PFSK-1 (cell line): ENCODE measurements at regions not wholly inside any gene's neighbourhood (a gene's known extent, or its start where the extent isn't known, plus 50 kb on each side); places are given as distances from the start of the nearest gene placed in this dataset.

Source experiments
- POLR2AphosphoS5 ChIP-seq: IDR thresholded peaks from 2 replicates; pipeline ENCODE4 v1.6.1; 2012; ENCODE audit warnings: low read depth, mild to moderate bottlenecking, control low read depth, low read length, moderate library complexity
- REST ChIP-seq, 2 experiments: IDR thresholded peaks; 2 replicates each; pipeline versions ENCODE4 v1.6.1 to v1.8.0; 2011 to 2012; ENCODE audit warnings: low read depth in 2 of 2, low read length in 2 of 2, control low read depth in 1 of 2, inconsistent platforms in 1 of 2, mild to moderate bottlenecking in 1 of 2, moderate library complexity in 1 of 2; ENCODE audit not compliant: insufficient read depth in 1 of 2
- SIN3A ChIP-seq: IDR thresholded peaks from 2 replicates; pipeline ENCODE4 v1.6.1; 2012; ENCODE audit warnings: mild to moderate bottlenecking, low read length, moderate library complexity, borderline replicate concordance; ENCODE audit not compliant: insufficient read depth

GRCh38 chr2:139124271-139124670, 344.1 kb upstream of the NXPH2 start:
- no peak for TF ChIP-seq SIN3A
- TF ChIP-seq POLR2AphosphoS5 = no peak
- no peak for TF ChIP-seq REST (IDR thresholded peaks at IDR 0.05; ENCODE audit: insufficient read depth in 1 of 2, low read depth in 2 of 2, low read length in 2 of 2)
